DOHH2 (cell line): ENCODE measurements at regions not wholly inside any gene's neighbourhood (a gene's known extent, or its start where the extent isn't known, plus 50 kb on each side); places are given as distances from the start of the nearest gene placed in this dataset.

Experiments
- H3F3A ChIP-seq: fragments of 200-600 bp; sonication (generic), shearing (Covaris generic); 2 replicates; pipeline ENCODE4 v1.6.0; 2016; ENCODE audit warnings: antibody characterized with exemption, mild to moderate bottlenecking; ENCODE audit not compliant: control insufficient read depth, insufficient read depth
- H3K27ac ChIP-seq: fragments of 200-600 bp; sonication (generic); 2 replicates; pipeline ENCODE4 v1.5.1; 2014; ENCODE audit warnings: low read depth, mild to moderate bottlenecking, low read length, moderate library complexity
- H3K27me3 ChIP-seq: fragments of 200-600 bp; sonication (generic); 2 replicates; pipeline ENCODE4 v1.6.1; 2014; ENCODE audit warnings: mild to moderate bottlenecking, low read length, mixed read lengths; ENCODE audit not compliant: control insufficient read depth
- H3K36me3 ChIP-seq: fragments of 200-600 bp; sonication (generic); 2 replicates; pipeline ENCODE4 v1.6.1; 2014; ENCODE audit warnings: mild to moderate bottlenecking, low read length, moderate library complexity, mixed read lengths; ENCODE audit not compliant: control insufficient read depth
- H3K4me1 ChIP-seq: fragments of 200-600 bp; sonication (generic); 2 replicates; pipeline ENCODE4 v1.6.1; 2014; ENCODE audit warnings: mild to moderate bottlenecking, low read length, mixed read lengths; ENCODE audit not compliant: control insufficient read depth
- H3K4me2 ChIP-seq: fragments of 200-600 bp; sonication (generic); 2 replicates; pipeline ENCODE4 v1.6.0; 2014; ENCODE audit warnings: mild to moderate bottlenecking, low read length, moderate library complexity
- H3K4me3 ChIP-seq: fragments of 200-600 bp; sonication (generic); 2 replicates; pipeline ENCODE4 v1.5.1; 2014; ENCODE audit warnings: mild to moderate bottlenecking, low read length, mixed read lengths
- H3K79me2 ChIP-seq: fragments of 200-600 bp; sonication (generic); 2 replicates; pipeline ENCODE4 v1.6.1; 2014; ENCODE audit warnings: mild to moderate bottlenecking, low read length, mixed read lengths; ENCODE audit not compliant: control insufficient read depth
- H3K9me2 ChIP-seq: fragments of 200-600 bp; sonication (generic); replicated peaks from 2 replicates; pipeline ENCODE4 v1.6.1; 2014; ENCODE audit warnings: mild to moderate bottlenecking, low read length, mixed read lengths; ENCODE audit not compliant: control insufficient read depth
- H3K9me3 ChIP-seq: fragments of 200-600 bp; sonication (generic); 2 replicates; pipeline ENCODE4 v1.6.1; 2014; ENCODE audit warnings: antibody characterized with exemption, low read length, mixed read lengths; ENCODE audit not compliant: control insufficient read depth, insufficient read depth
- H4K20me1 ChIP-seq: fragments of 200-600 bp; sonication (generic); 2 replicates; pipeline ENCODE4 v1.6.0; 2014; ENCODE audit warnings: low read depth, mild to moderate bottlenecking, antibody characterized with exemption, low read length, moderate library complexity; ENCODE audit not compliant: control insufficient read depth, insufficient read depth
- EZH2phosphoT487 ChIP-seq: fragments of 200-600 bp; sonication (generic); IDR thresholded peaks from 2 replicates; pipeline ENCODE4 v1.6.1; 2017; ENCODE audit warnings: borderline replicate concordance, mild to moderate bottlenecking, antibody characterized with exemption, low read length, moderate library complexity, mixed read lengths
- TF ChIP-seq, protein P1 (sequence below): fragments of 200-600 bp; sonication (generic); IDR thresholded peaks from one replicate; pipeline ENCODE4 v1.5.1; 2014; ENCODE audit warnings: antibody characterized with exemption, mild to moderate bottlenecking, low read depth, low read length; ENCODE audit not compliant: poor library complexity, severe bottlenecking

DNA sequence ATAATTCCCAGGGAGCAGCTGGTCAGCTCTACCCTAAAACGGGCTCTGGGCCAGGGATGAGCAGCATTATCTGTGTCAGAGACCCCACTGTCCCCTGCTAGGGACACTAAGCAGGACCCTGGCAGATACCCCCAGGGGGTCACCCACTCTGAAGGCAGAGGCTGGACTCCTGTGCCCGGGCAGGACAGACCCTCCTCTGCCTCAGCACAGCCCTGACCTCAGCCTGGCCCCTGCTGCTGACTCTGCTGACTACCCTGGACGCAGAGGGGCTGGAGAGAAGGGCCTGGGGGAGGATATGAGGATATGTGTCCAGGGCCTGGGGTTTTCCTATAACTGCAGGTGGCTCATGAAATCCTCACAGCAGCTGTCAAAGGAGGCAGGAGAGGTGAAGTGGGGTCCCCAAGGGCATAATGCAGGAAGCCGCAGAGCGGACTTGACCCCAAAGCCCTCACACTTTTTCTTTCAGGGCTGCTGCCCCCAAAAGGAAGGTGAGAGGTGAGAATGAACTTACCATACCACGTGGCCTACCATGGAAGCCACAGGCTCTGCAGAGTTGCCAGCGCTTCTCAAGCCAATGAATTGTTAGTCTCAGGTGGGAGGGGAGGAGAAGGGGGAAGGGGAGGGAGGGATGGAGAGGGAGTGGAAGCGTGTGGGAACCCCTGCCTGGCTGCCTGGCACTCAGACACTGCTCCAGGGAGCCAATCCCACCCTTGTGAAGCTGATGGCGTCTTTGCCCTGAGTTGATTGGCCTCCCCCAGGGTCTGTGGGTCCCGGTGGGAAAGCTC is 76.7 kb upstream of the WNT11 start:
- H4K20me1 ChIP-seq = no peaks in the 10 kb centered on the region
- no peak overlapping the region for H3K4me3 ChIP-seq
- no peaks in the 10 kb centered on the region for H3F3A ChIP-seq
- H3K4me2 ChIP-seq = no peak overlapping the region
- peaks cover 9% of the 10 kb centered on the region for H3K4me1 ChIP-seq
- H3K27me3 ChIP-seq = no peaks in the 10 kb centered on the region
- no peaks in the 10 kb centered on the region for H3K79me2 ChIP-seq
- no peak overlapping the region for H3K27ac ChIP-seq
- no peaks in the 10 kb centered on the region for H3K9me3 ChIP-seq
- TF ChIP-seq, protein P1, sequence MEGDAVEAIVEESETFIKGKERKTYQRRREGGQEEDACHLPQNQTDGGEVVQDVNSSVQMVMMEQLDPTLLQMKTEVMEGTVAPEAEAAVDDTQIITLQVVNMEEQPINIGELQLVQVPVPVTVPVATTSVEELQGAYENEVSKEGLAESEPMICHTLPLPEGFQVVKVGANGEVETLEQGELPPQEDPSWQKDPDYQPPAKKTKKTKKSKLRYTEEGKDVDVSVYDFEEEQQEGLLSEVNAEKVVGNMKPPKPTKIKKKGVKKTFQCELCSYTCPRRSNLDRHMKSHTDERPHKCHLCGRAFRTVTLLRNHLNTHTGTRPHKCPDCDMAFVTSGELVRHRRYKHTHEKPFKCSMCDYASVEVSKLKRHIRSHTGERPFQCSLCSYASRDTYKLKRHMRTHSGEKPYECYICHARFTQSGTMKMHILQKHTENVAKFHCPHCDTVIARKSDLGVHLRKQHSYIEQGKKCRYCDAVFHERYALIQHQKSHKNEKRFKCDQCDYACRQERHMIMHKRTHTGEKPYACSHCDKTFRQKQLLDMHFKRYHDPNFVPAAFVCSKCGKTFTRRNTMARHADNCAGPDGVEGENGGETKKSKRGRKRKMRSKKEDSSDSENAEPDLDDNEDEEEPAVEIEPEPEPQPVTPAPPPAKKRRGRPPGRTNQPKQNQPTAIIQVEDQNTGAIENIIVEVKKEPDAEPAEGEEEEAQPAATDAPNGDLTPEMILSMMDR = no peak
- no peak for TF ChIP-seq EZH2phosphoT487
- no peaks in the 10 kb centered on the region for H3K9me2 ChIP-seq
- H3K36me3 ChIP-seq = no peaks in the 10 kb centered on the region

DNA sequence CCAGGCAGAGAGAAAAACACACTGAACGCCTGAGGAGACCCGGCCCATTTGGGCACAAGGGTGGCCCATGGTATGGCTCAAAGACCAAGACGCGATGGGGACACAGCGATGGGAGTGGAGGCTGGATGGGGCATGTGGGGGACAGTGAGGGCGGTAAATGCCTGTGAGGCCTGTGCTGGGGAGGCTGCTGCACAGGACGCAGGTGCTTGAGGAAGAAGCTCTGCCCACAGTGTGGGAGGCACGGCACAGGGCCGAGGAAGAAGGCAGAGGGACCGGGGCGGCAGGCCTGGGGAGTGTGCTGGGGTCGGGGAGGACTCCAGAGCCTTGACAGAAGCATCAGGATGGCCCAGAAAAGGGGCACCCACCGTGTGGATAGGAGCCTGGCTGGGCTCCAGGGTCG is 75.9 kb upstream of the WNT11 start:
- Histone ChIP-seq H4K20me1 (no peaks in the 10 kb centered on the region), H3K4me2 (no peak overlapping the region)

DNA sequence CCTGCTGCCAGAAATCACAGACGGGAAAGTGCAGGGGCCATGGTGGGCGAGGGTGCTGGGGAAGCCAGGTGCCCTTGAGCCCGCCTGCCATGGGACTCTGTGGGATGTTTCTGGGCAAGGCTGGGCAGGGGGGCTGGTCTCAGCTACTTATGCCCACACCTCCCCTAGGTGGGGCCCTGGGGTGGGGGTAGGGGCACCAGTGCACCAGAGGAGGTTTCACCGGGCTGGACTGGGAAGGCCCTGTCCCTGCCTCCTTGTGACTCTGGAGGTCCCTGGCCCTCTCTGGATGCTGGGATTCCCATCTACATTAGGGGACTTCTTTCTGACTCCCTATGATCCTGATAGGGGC is 75.2 kb upstream of the WNT11 start:
- no peak overlapping the region for H3K4me3 ChIP-seq
- H3K9me3 ChIP-seq = no peaks in the 10 kb centered on the region
- H4K20me1 ChIP-seq = no peaks in the 10 kb centered on the region
- peaks cover 13% of the 10 kb centered on the region for H3K4me1 ChIP-seq
- no peaks in the 10 kb centered on the region for H3K79me2 ChIP-seq
- no peaks in the 10 kb centered on the region for H3F3A ChIP-seq
- no peak overlapping the region for H3K4me2 ChIP-seq
- H3K36me3 ChIP-seq = no peaks in the 10 kb centered on the region
- H3K27me3 ChIP-seq = no peaks in the 10 kb centered on the region
- no peak overlapping the region for H3K27ac ChIP-seq
- H3K9me2 ChIP-seq = no peaks in the 10 kb centered on the region
- no peak for TF ChIP-seq EZH2phosphoT487
- TF ChIP-seq, protein P1 = no peak

More for the DNA sequence above, 75.9 kb upstream of the WNT11 start:
- H3F3A ChIP-seq = no peaks in the 10 kb centered on the region
- no peaks in the 10 kb centered on the region for H3K79me2 ChIP-seq
- no peak overlapping the region for H3K27ac ChIP-seq
- H3K4me1 ChIP-seq = peaks cover 11% of the 10 kb centered on the region
- no peaks in the 10 kb centered on the region for H3K9me3 ChIP-seq
- no peaks in the 10 kb centered on the region for H3K9me2 ChIP-seq
- H3K27me3 ChIP-seq = no peaks in the 10 kb centered on the region
- TF ChIP-seq, protein P1 = no peak
- TF ChIP-seq EZH2phosphoT487 = no peak
- no peak overlapping the region for H3K4me3 ChIP-seq
- H3K36me3 ChIP-seq = no peaks in the 10 kb centered on the region
